ENCODE measurements at regions not wholly inside any gene's neighbourhood (a gene's known extent, or its start where the extent isn't known, plus 50 kb on each side); places are given as distances from the start of the nearest gene placed in this dataset.

DNA sequence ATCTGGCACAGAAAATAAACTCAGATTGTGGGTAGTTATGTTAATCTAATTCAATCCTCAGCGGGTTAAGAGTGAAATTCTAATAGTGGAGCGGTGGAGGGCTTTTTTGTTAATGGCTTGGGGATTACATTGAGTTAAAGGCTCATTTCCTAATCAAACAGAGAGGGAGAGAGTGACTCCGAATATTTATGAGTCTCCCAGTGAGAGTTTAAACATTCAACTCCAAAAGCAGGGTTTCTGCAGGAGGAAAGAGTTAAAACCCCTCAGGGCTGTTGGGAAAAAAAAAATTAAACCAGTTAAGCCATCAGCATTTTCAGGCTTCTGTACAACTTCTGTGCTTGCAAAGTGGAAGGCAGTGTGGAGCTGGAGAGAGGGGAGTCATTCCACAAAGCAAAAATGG is 62.1 kb upstream of the ESRRB start:
- peaks cover 0 to 11% (median 4%) of the 10 kb centered on the region in 4 experiments for H3K27me3 ChIP-seq (replicated peaks in 1 of 4; ENCODE audit: control extremely low read depth in 1 of 4, control insufficient read depth in 3 of 4, insufficient read depth in 4 of 4, low read length in 3 of 4)
- peaks cover 45% of the 10 kb centered on the region for H3K27me3 Mint-ChIP-seq

DNA sequence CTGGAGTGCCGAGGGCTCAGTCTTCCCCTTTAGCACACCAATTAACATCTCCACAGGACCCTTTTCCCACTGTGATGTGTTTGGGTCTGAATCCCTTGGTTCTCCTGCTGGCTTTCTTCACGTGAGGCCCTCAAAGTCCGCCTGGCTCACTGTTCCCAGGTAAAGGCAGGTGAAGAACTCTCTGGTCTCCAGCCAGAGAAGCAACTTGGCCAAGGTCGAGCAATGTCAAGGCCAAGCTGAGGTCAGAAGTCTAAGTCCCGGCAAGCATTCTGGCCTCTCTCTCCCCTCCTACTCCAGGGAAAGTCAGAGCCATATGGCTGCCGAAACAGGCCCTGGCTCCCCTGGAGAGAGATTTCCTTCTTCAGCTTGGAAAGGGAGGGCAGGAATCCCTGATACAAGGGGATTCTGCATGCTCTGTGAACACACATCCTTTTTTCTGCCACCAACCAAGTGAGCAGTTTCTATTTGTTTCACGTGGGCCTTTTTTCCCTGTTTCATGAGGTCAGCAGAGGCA is 61.4 kb upstream of the ESRRB start:
- no peak for TF ChIP-seq EZH2 (IDR thresholded peaks at IDR 0.05; ENCODE audit: borderline replicate concordance, insufficient read depth, low read depth, low read length, poor library complexity, severe bottlenecking)
- Histone ChIP-seq H3K9me3 (ENCODE audit: control extremely low read depth in 1 of 3, control insufficient read depth in 2 of 3, insufficient read depth in 1 of 3, low read length in 2 of 3) (no peaks in the 10 kb centered on the region), H3K4me1 (ENCODE audit: control insufficient read depth in 2 of 2, insufficient read depth in 2 of 2, low read length in 2 of 2) (no peaks in the 10 kb centered on the region), H3K27ac (ENCODE audit: low read length in 2 of 2) (no peak overlapping the region), H2AFZ (ENCODE audit: insufficient read depth, low read depth, low read length, poor library complexity, severe bottlenecking) (no peak overlapping the region), H3K9ac (ENCODE audit: low read length) (no peak overlapping the region), H3K27me3 (replicated peaks in 1 of 4; ENCODE audit: control extremely low read depth in 1 of 4, control insufficient read depth in 3 of 4, insufficient read depth in 4 of 4, low read length in 3 of 4) (peaks cover 0 to 11% (median 3%) of the 10 kb centered on the region in 4 experiments), H3K79me2 (ENCODE audit: control insufficient read depth, insufficient read depth, low read length) (no peaks in the 10 kb centered on the region), H3K4me3 (ENCODE audit: control extremely low read depth in 1 of 5, extremely low read depth in 1 of 5, insufficient read depth in 1 of 5, low read depth in 2 of 5, low read length in 4 of 5) (no peak overlapping the region), H3K4me2 (replicated peaks; ENCODE audit: low read depth, low read length, poor library complexity, severe bottlenecking) (no peak overlapping the region), H3K36me3 (replicated peaks in 1 of 2; ENCODE audit: control extremely low read depth in 1 of 2, control insufficient read depth in 1 of 2, extremely low read depth in 1 of 2, insufficient read depth in 2 of 2, low read length in 1 of 2) (no peaks in the 10 kb centered on the region), H4K20me1 (ENCODE audit: control insufficient read depth, insufficient read depth, low read length, poor library complexity, severe bottlenecking) (no peaks in the 10 kb centered on the region)
- H3K4me3 Mint-ChIP-seq, result no peak overlapping the region
- H3K27me3 Mint-ChIP-seq, result peaks cover 43% of the 10 kb centered on the region
- CTCF ChIA-PET, result no interaction called here
- H3K9me3 Mint-ChIP-seq (ENCODE audit: insufficient read depth), result no peaks in the 10 kb centered on the region
- POLR2A ChIA-PET, result no interaction called here
- ATAC-seq (ENCODE audit: low read depth) (no peak), DNase-seq (no peak)
- H3K27ac Mint-ChIP-seq, result no peak overlapping the region
- 79% methylated on average over 4 of the region's 7 CpGs for WGBS (ENCODE audit: insufficient coverage)
- H3K4me1 Mint-ChIP-seq, result peaks cover 2% of the 10 kb centered on the region
- intact Hi-C loops (cut with micrococcal nuclease), result no loop called here

More for the DNA sequence above, 62.1 kb upstream of the ESRRB start:
- Mint-ChIP-seq H3K27ac (no peak overlapping the region), H3K4me3 (no peak overlapping the region), H3K9me3 (ENCODE audit: insufficient read depth) (no peaks in the 10 kb centered on the region), H3K4me1 (peaks cover 2% of the 10 kb centered on the region)
- H3K9me3 ChIP-seq (ENCODE audit: control extremely low read depth in 1 of 3, control insufficient read depth in 2 of 3, insufficient read depth in 1 of 3, low read length in 2 of 3), result no peaks in the 10 kb centered on the region
- ChIA-PET CTCF (no interaction called here), POLR2A (no interaction called here)
- no peak overlapping the region for H3K27ac ChIP-seq (ENCODE audit: low read length in 2 of 2)
- TF ChIP-seq, protein P1, sequence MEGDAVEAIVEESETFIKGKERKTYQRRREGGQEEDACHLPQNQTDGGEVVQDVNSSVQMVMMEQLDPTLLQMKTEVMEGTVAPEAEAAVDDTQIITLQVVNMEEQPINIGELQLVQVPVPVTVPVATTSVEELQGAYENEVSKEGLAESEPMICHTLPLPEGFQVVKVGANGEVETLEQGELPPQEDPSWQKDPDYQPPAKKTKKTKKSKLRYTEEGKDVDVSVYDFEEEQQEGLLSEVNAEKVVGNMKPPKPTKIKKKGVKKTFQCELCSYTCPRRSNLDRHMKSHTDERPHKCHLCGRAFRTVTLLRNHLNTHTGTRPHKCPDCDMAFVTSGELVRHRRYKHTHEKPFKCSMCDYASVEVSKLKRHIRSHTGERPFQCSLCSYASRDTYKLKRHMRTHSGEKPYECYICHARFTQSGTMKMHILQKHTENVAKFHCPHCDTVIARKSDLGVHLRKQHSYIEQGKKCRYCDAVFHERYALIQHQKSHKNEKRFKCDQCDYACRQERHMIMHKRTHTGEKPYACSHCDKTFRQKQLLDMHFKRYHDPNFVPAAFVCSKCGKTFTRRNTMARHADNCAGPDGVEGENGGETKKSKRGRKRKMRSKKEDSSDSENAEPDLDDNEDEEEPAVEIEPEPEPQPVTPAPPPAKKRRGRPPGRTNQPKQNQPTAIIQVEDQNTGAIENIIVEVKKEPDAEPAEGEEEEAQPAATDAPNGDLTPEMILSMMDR (IDR thresholded peaks at IDR 0.05), result no peak
- TF ChIP-seq EZH2 (IDR thresholded peaks at IDR 0.05; ENCODE audit: borderline replicate concordance, insufficient read depth, low read depth, low read length, poor library complexity, severe bottlenecking), result no peak
- ATAC-seq (ENCODE audit: low read depth) (no peak), DNase-seq (no peak)
- no peak overlapping the region for H3K4me3 ChIP-seq (ENCODE audit: control extremely low read depth in 1 of 5, extremely low read depth in 1 of 5, insufficient read depth in 1 of 5, low read depth in 2 of 5, low read length in 4 of 5)
- H3K4me1 ChIP-seq (ENCODE audit: control insufficient read depth in 2 of 2, insufficient read depth in 2 of 2, low read length in 2 of 2), result no peaks in the 10 kb centered on the region
- intact Hi-C loops (cut with micrococcal nuclease), result no loop called here
- H3K4me2 ChIP-seq (replicated peaks; ENCODE audit: low read depth, low read length, poor library complexity, severe bottlenecking), result no peak overlapping the region
- H3K36me3 ChIP-seq (replicated peaks in 1 of 2; ENCODE audit: control extremely low read depth in 1 of 2, control insufficient read depth in 1 of 2, extremely low read depth in 1 of 2, insufficient read depth in 2 of 2, low read length in 1 of 2), result no peaks in the 10 kb centered on the region
- no peak overlapping the region for H3K9ac ChIP-seq (ENCODE audit: low read length)
- 60% methylated on average over 1 of the region's 3 CpGs for WGBS (ENCODE audit: insufficient coverage)
- H2AFZ ChIP-seq (ENCODE audit: insufficient read depth, low read depth, low read length, poor library complexity, severe bottlenecking), result no peak overlapping the region
- H4K20me1 ChIP-seq (ENCODE audit: control insufficient read depth, insufficient read depth, low read length, poor library complexity, severe bottlenecking), result no peaks in the 10 kb centered on the region
- H3K79me2 ChIP-seq (ENCODE audit: control insufficient read depth, insufficient read depth, low read length), result no peaks in the 10 kb centered on the region
